HL-60 (cell line): ENCODE measurements at regions not wholly inside any gene's neighbourhood (a gene's known extent, or its start where the extent isn't known, plus 50 kb on each side); places are given as distances from the start of the nearest gene placed in this dataset.

ENCODE experiments used
- GABPA ChIP-seq: IDR thresholded peaks from 2 replicates; pipeline ENCODE4 v1.6.1; 2012; ENCODE audit warnings: low read depth
- POLR2AphosphoS5 ChIP-seq: IDR thresholded peaks from 2 replicates; pipeline ENCODE4 v1.6.1; 2012; ENCODE audit warnings: low read depth
- SPI1 ChIP-seq: IDR thresholded peaks from 2 replicates; pipeline ENCODE4 v1.6.1; 2012; ENCODE audit warnings: low read depth, mild to moderate bottlenecking, borderline replicate concordance
- TF ChIP-seq, protein P1 (sequence below): IDR thresholded peaks from one replicate; pipeline ENCODE4 v1.5.1; 2011; ENCODE audit warnings: low read length, control low read depth, inconsistent platforms; ENCODE audit not compliant: insufficient read depth
- TF ChIP-seq, protein P2 (sequence below): IDR thresholded peaks from 2 replicates; pipeline ENCODE4 v1.6.1; 2012; ENCODE audit warnings: low read depth; ENCODE audit not compliant: insufficient replicate concordance

DNA sequence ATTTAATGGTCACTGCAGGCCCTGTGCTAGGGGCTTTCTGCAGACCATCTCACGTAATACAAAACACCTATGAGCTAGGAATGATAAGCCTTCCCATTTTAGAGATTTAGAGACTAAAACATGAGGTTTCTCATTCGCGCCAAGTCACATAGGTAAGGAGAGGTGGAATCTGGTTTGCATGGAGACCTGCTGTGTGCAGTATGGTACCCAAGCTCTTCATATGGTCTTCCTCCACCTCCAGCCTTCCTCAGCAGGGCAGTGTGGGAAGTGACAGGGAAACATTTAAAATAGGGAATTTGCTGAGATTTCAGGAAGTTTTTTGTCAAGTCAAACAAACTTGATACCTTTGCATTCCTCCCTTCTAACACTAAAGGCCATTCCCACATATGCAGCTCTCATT lies 337.6 kb downstream of the IL20RB start:
- TF ChIP-seq, protein P1, sequence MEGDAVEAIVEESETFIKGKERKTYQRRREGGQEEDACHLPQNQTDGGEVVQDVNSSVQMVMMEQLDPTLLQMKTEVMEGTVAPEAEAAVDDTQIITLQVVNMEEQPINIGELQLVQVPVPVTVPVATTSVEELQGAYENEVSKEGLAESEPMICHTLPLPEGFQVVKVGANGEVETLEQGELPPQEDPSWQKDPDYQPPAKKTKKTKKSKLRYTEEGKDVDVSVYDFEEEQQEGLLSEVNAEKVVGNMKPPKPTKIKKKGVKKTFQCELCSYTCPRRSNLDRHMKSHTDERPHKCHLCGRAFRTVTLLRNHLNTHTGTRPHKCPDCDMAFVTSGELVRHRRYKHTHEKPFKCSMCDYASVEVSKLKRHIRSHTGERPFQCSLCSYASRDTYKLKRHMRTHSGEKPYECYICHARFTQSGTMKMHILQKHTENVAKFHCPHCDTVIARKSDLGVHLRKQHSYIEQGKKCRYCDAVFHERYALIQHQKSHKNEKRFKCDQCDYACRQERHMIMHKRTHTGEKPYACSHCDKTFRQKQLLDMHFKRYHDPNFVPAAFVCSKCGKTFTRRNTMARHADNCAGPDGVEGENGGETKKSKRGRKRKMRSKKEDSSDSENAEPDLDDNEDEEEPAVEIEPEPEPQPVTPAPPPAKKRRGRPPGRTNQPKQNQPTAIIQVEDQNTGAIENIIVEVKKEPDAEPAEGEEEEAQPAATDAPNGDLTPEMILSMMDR, result no peak
- TF ChIP-seq, protein P2, sequence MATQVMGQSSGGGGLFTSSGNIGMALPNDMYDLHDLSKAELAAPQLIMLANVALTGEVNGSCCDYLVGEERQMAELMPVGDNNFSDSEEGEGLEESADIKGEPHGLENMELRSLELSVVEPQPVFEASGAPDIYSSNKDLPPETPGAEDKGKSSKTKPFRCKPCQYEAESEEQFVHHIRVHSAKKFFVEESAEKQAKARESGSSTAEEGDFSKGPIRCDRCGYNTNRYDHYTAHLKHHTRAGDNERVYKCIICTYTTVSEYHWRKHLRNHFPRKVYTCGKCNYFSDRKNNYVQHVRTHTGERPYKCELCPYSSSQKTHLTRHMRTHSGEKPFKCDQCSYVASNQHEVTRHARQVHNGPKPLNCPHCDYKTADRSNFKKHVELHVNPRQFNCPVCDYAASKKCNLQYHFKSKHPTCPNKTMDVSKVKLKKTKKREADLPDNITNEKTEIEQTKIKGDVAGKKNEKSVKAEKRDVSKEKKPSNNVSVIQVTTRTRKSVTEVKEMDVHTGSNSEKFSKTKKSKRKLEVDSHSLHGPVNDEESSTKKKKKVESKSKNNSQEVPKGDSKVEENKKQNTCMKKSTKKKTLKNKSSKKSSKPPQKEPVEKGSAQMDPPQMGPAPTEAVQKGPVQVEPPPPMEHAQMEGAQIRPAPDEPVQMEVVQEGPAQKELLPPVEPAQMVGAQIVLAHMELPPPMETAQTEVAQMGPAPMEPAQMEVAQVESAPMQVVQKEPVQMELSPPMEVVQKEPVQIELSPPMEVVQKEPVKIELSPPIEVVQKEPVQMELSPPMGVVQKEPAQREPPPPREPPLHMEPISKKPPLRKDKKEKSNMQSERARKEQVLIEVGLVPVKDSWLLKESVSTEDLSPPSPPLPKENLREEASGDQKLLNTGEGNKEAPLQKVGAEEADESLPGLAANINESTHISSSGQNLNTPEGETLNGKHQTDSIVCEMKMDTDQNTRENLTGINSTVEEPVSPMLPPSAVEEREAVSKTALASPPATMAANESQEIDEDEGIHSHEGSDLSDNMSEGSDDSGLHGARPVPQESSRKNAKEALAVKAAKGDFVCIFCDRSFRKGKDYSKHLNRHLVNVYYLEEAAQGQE, result no peak
- TF ChIP-seq POLR2AphosphoS5, result no peak
- TF ChIP-seq GABPA, result no peak
- TF ChIP-seq SPI1, result no peak
